ENCODE measurements at regions not wholly inside any gene's neighbourhood (a gene's known extent, or its start where the extent isn't known, plus 50 kb on each side); places are given as distances from the start of the nearest gene placed in this dataset.

DNA sequence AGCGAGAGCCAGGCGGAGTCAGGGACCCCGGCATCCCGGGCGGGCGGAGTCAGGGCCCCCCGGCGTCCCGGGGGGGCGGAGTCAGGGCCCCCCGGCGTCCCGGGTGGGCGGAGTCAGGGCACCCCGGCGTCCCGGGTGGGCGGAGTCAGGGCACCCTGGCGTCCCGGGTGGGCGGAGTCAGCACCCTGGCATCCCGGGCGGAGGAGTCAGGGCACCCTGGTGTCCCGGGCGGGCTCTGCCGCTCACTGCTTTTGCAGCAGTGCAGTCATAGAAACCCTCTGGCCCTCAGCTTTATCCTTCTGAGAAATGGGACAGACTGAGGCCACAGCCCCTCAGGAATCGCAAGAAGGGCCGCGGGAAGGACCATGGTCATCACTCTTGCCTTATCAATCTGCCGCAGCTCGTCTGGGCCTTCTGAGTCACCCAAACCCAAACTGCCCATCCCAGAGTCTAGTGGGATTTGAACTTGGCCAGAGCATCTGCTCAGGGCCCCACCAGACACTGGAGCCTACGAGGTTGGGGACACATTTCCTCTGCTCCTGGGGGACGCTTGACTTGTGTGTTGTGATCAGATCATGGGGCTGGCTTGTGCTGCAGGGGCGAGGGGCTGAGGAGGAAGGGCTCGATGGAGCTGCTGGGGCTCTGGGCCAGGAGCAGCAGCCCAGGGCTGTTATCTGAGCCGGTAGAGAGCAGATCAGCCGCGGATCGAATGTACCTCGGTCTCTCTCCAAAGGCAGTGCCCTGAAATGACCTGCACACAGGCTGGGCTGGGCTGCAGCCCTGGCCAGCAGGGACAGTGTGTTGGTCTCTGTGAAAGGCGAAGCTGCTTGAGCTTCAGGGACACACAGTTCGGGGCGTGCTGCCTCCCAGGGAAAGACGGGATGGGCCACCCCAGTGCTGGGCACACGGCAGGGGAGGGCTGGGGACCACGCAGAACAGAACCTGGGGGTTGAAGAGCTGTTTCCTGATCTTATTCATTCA is 290.1 kb upstream of the HDAC4 start:
- DNase-seq (ENCODE audit: low read depth in 2 of 2), result no peak

DNA sequence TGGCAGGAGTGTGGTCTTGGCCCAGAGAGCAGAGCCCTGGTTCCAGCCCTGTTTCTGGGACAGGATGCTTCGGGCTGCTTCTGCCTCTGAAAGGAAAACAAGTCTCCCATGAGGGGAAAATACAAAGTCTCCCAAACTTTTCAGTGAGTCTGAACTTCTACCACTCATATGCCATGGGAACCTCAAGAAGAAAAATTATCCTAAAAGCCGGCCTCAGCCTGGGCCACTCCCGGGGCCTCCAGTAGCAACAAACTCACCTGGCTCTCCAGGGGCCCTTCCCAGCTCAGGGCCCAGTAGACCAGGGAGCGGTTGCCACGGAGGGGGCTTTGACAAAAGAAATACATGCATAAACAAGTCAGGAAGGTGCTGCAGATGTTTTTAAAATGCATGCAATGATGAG is 289.2 kb upstream of the HDAC4 start:
- DNase-seq (ENCODE audit: low read depth in 2 of 2), result no peak

DNA sequence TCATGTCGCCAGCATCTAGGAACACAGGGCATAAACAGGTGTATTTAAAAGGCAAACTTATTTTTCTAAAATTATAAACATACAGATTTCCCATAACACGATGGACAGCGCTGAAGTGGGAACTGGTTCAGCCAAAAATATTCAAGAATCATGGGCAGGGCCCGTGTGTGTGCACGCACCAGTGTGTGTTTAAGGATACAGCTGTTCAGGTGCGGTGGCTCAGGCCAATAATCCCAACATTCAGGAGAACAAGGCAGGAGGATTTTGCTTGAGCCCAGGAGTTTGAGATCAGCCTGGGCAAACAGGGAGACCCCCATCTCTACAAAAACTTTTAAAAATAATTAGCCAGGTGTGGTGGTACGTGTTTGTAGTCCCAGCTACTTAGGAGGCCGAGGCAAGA is 288.6 kb upstream of the HDAC4 start:
- no peak for DNase-seq (ENCODE audit: low read depth in 2 of 2)

DNA sequence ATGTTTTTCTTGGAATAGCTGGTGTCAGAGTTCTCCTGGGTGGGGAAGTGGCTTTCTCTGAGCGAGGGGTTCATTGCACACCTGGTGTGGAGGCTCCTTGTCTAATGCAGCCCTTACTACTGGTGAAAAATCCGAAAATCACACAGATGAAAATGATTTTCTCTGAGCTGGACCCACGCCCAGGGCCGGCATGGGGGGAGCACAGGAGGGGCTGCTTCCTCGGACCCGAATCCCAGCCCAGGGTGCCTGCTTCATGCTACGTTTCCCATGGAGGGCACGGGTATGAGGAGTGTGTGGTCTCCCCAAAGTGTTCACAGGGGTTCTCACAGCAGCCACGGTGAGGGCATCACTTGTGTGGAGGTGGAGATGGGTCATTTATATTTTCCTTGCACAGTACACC is 288.0 kb upstream of the HDAC4 start:
- DNase-seq (ENCODE audit: low read depth in 2 of 2), result no peak

DNA sequence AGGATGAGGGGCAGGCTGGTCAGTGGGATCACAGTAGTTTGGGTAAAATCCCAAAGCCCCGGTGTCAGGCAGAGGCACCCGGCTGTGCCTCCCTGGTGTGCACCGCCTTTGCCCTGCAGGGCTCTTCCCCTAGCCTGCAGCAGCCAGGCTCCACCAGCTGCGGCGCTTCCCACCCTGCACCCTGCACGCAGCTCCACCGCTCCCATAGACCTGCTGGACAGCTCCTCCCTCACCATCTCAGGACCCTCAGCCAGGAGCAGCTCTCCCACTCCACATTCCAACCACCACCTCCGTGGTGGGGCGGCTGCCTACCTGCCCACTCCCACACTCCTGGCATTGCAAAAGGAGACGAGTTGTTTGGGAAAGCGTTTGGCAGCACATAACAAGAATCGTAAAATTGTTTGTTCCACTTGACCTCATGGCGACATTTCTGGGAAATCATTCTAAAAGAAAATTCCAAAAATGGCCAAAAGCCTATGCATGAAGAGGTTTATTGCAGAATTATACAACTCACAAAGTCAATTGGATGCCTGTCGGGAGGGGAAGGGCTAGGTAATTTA is 287.4 kb upstream of the HDAC4 start:
- DNase-seq (ENCODE audit: low read depth in 2 of 2), result no peak

DNA sequence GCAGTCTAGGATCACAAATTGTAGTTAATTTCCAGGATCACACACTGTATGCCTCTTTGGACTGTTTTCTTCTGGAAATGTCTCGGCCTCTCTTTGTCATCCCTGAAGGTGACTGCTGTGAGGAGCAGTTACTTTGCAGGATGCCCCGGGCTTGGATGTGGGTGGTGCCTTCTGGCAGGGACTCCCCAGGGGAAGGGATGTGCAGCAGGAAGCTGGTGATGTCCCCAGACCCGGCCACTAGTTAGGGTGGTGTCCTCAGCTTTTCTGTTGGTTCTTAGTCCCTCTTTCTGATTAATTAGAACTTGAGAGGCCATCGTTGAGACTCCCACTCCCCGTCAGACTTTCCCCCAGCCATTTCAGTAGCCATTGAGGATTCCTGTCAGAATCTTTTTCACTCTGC is 286.6 kb upstream of the HDAC4 start:
- DNase-seq (ENCODE audit: low read depth in 2 of 2), result no peak

DNA sequence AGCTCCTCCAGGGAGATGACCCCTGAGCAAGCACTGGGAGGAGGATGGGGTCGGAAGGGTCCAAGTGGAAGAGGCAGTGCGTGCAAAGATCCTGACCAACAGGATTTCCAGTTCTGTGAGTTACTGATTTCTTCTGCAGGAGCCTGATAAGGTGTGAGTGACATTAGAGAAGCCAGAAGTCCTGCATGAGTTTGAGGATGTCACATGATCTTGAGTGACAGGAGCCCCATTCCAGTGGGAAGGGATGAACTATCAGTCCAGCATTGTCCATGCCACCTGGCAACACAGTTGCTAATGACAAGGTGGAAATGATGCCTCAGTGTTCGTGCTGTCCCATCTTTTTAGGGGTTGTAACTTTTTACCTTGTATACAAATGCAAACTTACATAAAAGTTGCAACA is 285.1 kb upstream of the HDAC4 start:
- no peak for DNase-seq (ENCODE audit: low read depth in 2 of 2)

DNA sequence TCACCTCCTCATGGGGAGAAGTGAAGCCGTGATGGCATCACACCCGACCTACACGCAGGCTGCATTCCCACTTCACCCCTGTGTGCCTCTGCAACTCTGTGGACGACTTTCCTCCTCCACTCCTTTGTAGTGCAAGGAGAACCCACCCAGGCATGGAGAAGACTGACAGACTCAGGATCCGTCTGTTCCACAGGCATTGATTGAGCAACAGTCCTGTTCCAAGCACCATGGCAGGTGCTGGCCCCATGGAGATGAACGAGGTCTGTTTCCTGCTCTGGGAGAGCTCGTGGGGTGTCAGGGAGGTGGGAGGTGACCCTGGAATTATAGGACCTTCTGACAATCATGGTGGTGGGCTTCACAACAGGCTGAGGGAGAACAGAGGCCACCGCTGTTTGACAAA is 284.7 kb upstream of the HDAC4 start:
- DNase-seq (ENCODE audit: low read depth in 2 of 2), result no peak

DNA sequence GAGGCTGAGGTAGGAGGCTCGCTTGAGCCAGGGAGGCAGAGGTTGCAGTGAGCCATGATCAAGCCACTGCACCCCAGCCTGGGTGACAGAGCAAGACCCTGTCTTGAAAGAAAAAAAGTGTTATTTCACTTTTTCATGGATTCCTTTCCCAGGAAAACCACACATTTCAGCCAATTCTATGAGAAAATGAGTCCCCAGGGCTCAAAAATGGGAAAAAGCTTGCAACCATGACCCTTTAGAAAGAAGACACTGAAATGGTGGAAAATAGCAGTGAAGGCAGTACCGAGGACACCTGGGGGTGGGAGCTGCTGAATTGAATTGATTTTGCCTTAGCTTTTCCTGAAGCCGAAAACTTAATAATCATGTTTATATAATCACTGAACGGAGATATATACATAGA is 284.2 kb upstream of the HDAC4 start:
- DNase-seq (ENCODE audit: low read depth in 2 of 2), result no peak

DNA sequence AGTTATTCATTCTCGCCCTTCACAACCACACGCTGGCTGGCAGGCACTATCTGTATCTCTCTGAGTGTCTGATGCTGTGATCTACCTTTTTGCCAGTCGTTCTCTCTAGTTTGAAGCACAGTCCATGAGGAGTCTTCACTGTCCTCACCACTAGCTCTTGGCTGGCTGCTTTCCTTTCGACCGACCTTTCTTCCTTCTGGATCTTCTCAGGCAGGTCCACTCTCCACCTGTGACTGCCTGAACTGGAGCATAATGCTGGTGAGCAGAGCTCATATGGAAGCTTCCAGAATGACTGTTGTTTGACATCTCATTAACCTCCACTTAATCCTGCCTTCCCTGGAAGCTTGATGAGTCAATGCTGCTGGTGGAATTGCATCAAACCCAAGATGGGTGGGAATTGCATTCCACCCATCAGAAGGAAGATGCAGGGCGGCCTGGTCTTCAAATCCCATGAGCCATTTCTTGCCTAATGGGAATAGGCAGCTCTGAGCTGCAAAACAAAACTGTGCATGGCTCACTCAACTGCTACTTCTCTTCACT is 283.5 kb upstream of the HDAC4 start:
- no peak for DNase-seq (ENCODE audit: low read depth in 2 of 2)

DNA sequence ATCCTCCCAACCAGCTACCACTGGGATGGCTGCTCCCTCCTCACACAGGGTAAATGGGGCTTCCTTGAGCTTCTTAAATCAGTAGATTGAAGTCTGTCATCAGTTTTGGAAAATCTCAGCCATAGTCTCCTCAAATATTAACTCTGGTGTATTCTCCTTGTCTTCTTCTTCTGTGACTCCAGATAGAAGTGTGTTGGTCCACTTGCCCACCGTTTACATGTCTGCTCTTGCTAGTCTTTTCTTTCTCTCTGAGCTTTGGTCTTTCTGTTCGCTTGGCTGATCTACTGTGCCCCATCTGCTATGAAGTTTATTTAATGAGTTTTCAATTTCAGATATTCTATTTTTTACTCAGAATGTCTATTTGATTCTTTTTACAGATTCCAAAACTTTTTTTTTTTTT is 281.7 kb upstream of the HDAC4 start:
- DNase-seq (ENCODE audit: low read depth in 2 of 2), result no peak

DNA sequence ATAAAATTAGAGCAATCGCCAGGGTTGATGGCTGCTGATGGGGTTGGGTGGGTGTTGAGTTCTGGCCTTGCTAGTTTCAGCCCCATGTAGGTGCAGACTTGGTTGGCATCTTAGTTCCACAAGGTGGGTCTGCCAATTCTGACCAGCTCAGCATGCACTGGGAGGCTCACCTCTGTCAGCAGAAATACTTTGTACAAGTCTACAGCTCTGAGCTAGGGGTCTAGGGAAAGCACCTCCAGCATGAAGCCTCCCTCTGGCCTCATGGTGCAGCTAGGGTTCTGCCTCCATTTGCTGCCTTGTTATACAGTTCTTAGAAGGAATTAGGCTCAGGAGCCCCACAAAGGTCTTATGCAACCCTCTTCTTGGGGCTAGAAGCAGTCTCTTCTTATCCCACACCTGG is 278.9 kb upstream of the HDAC4 start:
- DNase-seq (ENCODE audit: low read depth in 2 of 2), result no peak

DNA sequence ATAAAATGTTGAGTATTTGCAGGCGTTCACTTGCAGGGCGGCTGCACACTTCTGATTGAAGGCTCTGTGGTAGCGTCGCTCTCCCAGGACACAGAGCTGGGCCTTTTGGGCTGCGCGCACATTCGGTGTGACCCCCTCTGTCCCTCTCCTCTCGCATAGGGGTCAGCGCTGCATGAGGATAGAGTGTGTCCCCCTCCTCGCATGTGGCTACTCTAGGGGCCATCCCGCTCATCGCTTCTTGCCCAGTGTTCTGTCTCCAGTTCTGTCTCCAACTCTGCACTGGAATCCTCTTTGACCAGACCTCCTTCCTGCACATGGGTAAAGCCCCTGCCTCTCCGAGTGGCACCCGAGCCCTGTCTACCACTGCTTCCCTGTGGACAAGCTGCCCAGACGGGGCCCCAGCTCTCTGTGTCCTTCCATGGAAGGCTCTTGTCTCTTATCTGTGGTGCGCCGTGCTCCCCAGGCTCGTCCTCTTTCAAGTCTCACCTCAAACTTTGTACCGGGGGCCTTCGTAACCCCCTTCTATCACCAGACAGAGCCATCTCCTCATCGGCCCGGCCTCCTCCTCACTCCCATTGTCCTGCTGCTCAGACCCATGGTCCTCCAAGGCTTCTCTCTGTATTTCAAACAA is 278.0 kb upstream of the HDAC4 start:
- no peak for DNase-seq (ENCODE audit: low read depth in 2 of 2)

DNA sequence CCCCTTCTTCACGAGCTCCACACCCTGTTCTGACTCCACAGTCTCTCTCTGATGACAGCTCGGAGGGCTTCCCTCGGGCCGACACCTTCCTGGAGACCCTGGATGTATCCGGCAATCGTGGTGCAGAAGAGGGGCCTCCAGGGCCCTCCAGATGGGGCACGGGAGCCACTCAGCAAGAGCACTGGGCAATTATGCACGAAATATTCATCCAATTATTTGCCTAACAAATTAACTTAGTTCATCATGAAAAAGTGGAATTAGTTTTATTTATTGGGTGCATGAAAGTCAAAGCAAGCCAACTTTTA is 277.3 kb upstream of the HDAC4 start:
- DNase-seq (ENCODE audit: low read depth in 2 of 2), result no peak

DNA sequence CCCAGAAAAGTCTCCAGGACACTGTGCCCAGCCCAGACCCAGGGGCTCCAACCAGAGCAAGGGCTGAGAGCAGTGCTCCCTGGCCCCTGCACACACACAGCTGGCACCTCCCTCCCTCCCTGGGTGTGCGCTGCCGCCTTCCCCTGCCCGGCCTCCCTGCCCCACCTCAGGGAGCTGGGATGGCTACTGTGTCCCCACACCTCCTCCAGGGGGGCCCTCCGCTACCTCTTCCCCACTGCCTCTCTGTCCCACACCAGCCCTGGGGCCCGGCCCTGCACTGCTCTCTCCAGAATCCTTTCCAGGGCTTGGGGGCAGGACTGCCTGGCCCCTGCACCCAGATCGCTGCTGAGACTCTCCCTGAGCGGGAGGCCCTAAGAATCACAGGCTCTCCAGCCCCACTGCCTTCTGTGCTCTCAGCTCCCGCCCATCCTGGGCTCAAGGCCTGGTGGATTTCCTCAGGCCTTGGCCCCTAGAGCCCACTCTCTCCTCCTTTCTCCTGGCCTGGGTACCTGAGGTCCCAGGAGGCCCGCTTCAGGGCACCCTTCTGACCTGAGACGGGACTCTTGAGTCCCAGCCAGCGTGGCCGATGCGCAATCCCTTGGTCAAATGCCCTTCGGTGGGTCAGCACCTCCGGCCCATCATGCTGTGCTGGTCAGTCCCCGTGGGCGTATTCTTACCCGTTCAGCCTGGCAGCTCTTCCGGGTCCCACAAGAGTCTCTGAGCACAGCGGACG is 276.8 kb upstream of the HDAC4 start:
- no peak for DNase-seq (ENCODE audit: low read depth in 2 of 2)

DNA sequence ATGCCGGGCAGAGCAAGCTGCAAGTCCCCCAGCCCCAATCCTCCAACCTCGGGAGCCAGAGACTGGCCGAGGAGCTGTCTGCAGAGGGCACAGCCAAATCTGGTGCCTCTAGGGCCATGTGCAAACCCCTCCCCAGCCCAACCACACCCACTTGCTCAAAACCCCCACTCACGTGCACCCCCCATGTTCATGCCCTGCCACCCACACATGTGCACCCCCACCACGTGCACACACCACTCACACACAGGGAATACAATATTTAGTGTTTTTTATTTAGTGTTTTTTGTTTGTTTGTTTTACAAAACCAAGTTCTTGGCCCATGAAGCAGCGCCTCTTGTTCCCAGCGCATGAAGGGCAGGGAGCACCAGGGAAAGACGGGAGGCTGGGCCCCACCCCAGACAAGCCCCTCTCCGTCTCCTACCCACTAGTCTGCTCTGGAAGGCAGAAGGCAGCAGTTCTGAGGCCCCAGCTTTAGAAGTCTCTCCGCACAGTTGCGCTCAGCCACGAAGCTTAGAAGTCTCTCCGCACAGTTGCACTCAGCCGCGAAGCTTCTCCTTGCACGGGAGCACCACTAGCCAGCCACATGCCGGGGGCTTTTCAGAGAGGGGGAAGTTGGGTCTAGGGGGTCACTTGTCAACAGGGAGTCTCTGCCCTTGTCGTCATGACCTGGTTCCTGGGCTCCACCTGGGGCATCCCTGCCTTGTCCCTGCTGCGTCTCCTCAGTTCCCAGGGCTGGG is 276.1 kb upstream of the HDAC4 start:
- DNase-seq (ENCODE audit: low read depth in 2 of 2), result no peak

DNA sequence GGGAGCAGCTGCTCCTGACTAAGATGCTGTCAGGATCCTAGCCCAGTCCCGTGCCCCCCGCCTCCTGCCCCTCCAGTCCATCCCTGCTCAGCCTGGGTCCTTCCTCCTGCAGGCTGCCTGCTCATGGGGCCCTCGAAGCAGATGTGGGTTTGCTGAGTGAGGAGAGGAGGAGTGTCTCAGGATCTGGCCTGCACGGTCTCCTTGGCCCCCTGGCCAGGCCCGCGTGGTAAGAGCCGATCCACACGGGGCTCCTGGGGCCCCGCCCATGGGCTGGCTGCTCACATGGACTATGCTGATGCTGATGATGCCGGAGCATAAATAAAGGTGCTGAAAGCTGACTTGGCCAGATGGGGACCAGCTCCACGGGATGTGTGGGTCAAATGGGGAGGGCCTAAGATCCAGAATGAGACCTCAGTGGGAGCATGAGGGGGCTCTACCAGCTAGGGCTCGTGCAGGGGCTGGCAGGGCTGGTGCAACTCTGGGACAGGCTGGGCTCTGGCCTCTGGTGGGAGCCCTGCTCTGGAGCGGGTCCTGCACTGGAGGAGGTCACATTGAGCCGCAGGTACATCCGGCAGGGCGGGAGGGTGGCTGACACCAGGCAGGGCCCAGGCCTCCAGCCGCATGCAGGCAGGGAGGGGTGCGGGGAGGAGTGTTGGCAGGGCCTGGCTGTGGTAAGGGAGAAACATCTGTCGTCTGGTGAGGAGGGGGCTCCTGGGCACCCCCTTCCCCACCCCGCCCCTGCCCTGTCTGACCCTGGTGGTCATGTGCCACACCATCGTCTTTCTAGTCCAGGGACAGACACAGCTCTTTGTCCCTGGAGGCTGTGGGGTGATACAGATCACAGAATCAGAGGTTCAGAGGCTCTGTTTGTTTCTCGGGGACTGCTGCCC is 275.3 kb upstream of the HDAC4 start:
- no peak for DNase-seq (ENCODE audit: low read depth in 2 of 2)

DNA sequence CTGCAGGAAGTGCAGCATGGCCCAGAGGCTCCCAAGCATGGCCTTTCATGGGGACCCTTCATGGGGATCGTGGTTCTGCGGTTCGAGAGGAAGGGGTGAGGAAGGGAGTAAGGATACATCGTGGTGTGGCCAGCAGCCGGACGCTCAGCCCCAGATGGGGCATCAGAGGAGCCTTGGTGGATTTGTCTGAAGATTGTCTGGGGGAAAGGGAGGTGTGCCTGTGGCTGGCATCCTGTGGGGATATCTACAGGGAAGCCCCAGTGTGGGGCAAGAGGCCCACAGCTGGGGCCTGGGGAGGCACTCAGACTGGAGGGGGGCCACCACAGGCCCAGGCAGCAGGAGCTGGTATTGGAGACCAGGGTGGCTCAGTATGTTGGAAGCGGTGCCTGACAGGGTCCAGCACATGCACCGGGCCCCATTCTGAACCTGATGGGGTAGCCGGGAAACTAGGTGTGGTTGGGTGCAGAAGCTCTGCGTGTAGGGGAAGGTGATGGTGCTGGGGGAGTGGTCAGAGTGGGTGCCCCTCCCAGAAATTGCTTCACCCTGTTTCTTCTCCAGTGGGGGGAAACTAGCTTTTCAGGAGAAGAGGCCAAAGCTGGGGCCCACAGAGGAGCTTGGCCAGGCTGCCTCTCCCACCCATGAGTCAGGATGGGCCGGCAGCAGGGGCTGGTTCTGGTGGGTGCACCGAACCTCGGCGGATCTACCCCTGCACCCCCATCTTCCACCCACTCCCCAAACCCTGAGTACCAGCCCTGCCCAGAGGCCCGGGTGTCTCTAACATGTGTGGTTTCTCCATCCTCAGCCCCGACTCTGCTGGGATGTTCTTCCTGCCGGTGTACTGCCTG is 274.4 kb upstream of the HDAC4 start:
- DNase-seq (ENCODE audit: low read depth in 2 of 2), result no peak

DNA sequence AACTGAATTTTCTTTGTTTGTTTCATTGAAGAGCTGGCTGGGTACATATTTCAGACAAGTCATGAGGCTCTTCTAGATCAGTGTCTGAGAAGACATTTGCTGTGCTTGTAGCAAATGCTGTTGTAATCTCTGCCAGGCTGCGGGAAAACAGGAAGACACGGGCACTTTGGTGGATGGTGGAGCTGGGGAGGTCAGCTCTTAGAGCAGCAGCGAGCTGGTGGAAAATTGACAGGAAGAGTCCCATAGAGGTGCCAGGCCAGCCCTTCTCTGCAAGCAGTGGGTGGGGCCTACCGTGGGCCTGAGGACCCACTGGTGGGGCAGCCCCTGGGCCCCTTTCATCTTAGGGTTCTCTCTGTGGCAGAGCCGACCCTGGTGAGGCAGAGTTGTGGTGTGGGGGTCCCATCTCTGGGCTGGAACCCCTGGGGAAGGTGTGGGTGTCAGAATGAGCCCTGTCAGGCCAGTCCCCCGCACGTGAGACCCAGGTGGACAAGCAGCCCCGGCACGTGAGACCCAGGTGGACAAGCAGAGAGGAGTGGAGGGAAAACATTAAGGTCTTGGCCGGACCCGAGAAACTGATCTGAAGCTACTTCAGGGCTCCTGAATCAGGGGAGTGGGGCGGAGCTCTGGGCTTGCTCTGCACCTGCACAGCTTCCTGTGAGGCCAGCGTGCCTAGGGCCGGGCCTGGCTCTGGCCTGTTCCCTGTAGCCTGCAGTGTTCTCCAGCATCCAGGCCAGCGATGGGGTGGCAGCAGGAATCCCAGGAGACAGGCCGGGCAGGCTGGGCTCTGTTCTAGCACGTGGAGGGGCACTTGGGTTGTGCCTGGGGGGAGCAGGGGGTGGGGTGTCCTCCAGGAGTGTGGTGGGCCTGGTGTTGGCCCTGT is 273.5 kb upstream of the HDAC4 start:
- DNase-seq (ENCODE audit: low read depth in 2 of 2), result no peak

All from stimulated activated CD8-positive, alpha-beta memory T cell treated with anti-CD3 and anti-CD28 coated beads, Interleukin-15, amount 100 ng/mL, for 4 hours (primary cell).